ENCODE measurements at regions not wholly inside any gene's neighbourhood (a gene's known extent, or its start where the extent isn't known, plus 50 kb on each side); places are given as distances from the start of the nearest gene placed in this dataset.

DNA sequence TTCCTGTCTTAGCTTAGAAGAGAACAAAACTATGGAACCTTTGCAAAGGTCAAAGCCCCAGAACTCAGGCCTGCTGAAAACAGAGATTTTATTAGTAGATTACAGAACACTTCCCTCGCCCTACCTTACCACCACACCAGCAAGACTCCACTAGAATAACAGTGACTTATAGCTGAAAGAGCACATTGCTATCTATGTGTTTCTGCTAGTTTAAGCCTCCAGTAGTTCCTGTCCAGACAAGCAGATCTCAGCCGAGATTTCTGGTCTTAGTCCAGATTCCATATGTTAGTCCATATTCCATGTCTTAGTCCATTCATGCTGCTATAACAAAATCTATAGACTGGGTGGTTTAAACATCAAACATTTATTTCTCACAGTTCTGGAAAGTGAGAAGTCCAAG is 412.3 kb upstream of the ID4 start:
- DNase-seq = no peak

- no peak for DNase-seq
Measured at GRCh38 chr6:19427548-19427947, 409.6 kb upstream of the ID4 start.

GRCh38 chr6:19432966-19433498 is 404.1 kb upstream of the ID4 start:
- DNase-seq = no peak

GRCh38 chr6:19434065-19434464 is 403.1 kb upstream of the ID4 start:
- DNase-seq = no peak

DNA sequence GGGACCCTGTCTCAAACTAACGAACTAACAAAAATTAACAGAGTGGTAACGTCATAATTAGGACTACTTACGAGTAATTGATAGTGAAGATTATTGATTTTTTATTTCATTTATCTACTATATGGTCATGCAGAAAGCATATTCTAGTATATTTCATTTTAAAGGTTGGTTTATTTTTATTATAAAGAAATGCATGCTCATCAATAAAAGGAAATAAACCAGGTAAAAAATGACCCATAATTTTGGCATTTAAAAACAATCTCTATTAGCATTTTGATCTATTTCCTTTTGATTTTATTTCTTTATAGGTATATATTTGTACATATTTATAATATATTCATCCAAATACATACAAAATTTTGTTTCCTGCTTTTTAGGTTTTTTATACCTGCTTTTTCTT is 401.4 kb upstream of the ID4 start:
- DNase-seq = no peak

- DNase-seq = no peak
Measured at GRCh38 chr6:19438566-19439353, 398.4 kb upstream of the ID4 start.

DNA sequence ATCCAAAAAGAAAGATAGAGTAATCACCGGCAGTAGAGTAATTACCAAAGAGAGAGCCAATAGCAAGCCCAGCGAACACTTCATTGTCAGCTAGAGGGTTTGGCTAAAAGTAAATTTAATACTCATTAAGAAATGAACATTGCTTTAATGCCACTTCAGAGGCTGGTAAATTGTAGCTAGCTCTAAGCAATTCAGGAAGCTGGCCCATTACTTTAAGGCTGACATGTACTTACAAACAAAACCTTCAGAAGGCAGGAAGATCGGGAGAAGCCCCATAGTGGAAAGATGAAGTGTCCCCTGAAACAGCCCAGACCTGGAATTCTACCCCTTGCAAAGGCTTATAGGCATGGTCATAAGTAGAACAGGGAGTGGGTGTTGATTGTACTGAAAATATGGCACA is 396.6 kb upstream of the ID4 start:
- DNase-seq = no peak

DNA sequence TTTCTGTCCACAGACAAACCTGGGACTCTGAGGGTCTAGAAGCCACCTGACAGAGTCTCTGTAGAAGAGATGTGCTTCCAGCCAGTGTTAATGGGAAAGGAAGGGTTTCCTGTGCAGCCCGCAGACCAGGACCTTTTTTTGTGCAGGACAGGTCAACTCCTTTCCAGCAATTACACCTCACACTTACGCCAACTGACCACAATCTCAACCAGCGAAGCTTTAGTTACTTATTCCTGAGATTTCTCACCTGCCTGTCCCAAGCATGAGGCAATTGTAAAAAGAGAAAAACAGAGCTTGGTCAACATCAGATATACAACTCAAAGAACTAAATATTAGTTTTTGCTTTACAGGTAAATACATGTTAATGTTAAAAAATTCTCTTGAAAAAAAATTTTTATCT is 393.8 kb upstream of the ID4 start:
- no peak for DNase-seq

DNA sequence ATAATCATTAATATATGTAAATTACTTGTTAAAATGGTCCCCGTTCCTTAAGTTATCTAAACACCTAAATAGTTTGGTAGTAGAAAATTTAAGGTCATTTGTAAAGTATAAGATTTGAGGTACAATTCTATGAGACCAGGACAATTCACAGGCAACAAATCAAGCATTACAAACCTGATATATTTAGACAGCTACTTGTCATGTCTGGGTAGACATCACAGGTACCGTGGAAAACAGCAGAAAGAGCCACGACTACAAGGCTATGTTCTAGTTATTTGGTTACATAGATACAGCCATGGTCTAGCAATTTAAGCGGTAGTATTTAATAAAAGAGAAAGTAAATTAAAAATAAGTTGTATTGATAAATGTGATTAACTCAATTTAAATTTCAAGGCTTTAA is 393.1 kb upstream of the ID4 start:
- no peak for DNase-seq

- no peak for DNase-seq
Measured at GRCh38 chr6:19444481-19444880, 392.7 kb upstream of the ID4 start.

GRCh38 chr6:19446570-19446969 is 390.6 kb upstream of the ID4 start:
- DNase-seq = no peak

GRCh38 chr6:19450651-19451050 is 386.5 kb upstream of the ID4 start:
- DNase-seq = no peak

GRCh38 chr6:19452495-19452894 is 384.7 kb upstream of the ID4 start:
- no peak for DNase-seq

- no peak for DNase-seq
Measured at GRCh38 chr6:19454001-19454720, 383.0 kb upstream of the ID4 start.

DNA sequence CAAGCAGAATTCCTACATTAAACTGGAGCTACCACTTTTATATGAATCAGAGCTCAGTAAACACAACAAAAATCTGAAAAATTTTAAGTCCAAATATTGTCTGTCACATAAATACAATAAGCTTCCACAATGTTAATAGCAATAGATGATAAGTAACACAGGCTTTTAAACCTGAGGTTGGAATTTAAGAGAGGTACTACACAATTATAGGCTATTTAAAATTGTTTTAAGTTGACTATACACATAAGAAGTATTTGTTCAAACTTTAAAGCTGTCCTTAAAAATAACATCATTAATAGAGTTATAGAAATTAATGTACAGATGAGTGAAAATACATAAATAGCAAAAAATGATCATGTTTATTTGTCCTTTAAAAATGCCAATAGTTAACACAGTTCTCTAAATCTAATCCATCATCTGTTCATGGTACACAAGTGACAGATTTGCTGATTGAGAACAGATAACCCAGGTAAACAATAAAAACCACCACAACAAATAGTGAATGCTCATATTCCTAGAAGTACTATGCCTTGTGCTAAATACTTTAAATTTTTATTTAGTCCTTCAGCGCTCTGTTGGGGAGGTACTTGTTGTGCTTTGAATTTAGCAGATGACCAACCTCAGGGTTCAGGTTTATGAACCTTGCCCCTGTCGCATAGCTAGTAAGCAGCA is 382.3 kb upstream of the ID4 start:
- DNase-seq = no peak

DNA sequence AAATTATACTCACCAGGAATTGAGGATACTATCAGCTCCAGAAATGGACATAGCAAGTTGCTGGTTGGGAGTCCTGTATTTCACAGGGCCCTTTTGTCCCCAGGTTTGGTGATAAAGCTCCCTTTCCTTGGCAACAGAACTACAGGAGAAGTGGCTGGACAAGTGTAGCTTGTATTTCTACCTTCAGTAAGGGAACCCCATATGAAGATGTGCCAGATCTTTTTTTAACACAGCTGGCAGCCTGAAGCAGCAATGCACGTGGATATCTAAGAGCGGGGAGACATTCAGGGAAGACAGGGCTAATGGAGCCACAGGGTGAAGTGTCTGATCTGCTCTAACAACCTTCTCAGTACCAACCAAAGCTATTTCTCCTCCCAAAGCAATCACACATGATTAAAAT is 373.9 kb upstream of the ID4 start:
- DNase-seq = no peak

DNA sequence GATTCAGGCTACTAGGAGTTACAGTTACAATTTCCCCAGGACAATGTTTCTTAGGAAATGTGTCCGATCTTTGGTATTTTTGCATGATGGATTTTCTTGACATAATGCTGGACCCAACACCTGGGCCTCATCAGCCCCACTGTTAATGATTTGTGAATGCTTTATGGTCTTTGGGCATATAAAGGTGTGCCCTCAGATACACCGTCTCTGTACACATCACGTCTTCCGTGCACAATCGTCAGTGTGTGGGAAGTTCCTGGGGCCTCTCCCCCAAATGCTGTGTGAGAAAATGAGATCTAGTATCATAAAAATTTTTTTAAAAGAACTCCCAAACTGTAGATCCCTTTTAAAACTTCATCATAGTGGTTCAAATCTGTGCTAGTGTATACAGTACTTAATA is 373.2 kb upstream of the ID4 start:
- DNase-seq = no peak

GRCh38 chr6:19465256-19465655 is 371.9 kb upstream of the ID4 start:
- no peak for DNase-seq

GRCh38 chr6:19465760-19466159 is 371.4 kb upstream of the ID4 start:
- DNase-seq = no peak

GRCh38 chr6:19470333-19470732 is 366.8 kb upstream of the ID4 start:
- DNase-seq = no peak

GRCh38 chr6:19472153-19472552 is 365.0 kb upstream of the ID4 start:
- no peak for DNase-seq

DNA sequence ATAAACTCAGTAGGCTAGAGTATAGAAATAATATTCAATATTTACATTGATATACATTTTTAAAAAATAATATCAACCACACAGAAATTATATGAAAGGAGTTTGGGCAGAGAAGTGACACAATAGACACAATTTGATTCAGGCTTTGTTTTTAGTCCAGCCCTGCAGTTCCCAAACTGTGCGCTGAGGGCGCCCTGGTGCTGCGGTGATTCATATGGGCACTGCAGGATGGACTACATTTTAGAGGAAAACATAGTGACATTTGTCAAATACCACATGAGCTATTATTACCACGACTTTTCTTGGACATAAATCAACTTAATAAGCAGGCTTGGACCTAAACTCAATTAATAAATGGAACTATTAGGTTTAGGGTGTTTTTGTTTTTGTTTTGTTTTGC is 364.3 kb upstream of the ID4 start:
- DNase-seq = no peak

DNA sequence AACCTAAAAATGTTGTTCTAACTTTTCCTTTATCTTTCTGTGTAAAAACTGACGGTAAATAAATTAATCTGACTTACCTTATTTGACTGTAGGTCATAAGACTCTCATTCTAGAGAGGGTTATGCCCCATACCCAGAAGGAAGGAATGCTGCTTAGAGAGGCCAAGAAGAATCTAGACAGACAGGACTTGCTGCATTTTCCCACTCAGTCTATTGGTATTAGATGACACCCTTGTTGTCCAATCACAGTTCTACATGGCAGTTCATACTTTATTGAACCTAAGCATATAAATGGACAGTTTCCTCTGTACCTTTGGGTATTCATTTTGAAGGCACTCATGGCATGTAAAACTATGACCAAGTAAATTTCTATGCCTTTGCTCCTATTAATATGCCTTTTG is 359.6 kb upstream of the ID4 start:
- no peak for DNase-seq

DNA sequence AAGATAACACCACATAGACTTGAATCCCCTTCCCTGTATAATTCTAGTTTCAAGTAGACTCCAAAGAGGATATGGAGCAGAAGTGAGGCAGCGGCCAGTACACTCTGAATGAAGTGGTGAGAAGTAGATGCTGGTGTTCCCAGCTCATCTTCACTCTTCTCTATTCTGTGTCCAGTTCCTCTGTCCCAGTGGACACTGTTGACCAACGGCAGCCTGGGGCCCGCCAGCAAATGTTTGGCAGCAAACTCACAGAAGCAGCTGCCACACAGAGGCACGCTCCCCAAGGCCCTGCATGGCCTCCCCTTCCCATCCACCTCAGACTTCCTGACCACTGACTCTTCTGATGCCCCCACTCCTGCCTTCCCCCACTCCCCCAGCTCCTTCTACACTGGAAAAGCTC is 358.9 kb upstream of the ID4 start:
- DNase-seq = no peak
